T-helper 2 cell treated with Interferon-gamma antibody and Interleukin-4, amounts not matched to agents 5 μg/mL and 100 μg/mL, for 36 hours (primary cell): ENCODE measurements at regions not wholly inside any gene's neighbourhood (a gene's known extent, or its start where the extent isn't known, plus 50 kb on each side); places are given as distances from the start of the nearest gene placed in this dataset.

Experiments
- DNase-seq: peaks from one replicate; pipeline ENCODE4 v3.0.0; 2021; ENCODE audit warnings: low spot score
- H3K27ac Mint-ChIP-seq: one replicate; pipeline ENCODE4 v1.8.0; 2021; ENCODE audit warnings: mild to moderate bottlenecking, mixed read lengths
- H3K27me3 Mint-ChIP-seq: one replicate; pipeline ENCODE4 v1.8.0; 2021; ENCODE audit warnings: low read depth, mixed read lengths
- H3K36me3 Mint-ChIP-seq: one replicate; pipeline ENCODE4 v1.8.0; 2021; ENCODE audit warnings: low read depth, mixed read lengths
- H3K4me1 Mint-ChIP-seq: one replicate; pipeline ENCODE4 v1.8.0; 2021; ENCODE audit warnings: low read depth, mixed read lengths
- H3K4me3 Mint-ChIP-seq: one replicate; pipeline ENCODE4 v1.8.0; 2022; ENCODE audit warnings: mild to moderate bottlenecking, moderate library complexity, mixed read lengths
- H3K9me3 Mint-ChIP-seq: one replicate; pipeline ENCODE4 v1.8.0; 2021; ENCODE audit warnings: mixed read lengths

DNA sequence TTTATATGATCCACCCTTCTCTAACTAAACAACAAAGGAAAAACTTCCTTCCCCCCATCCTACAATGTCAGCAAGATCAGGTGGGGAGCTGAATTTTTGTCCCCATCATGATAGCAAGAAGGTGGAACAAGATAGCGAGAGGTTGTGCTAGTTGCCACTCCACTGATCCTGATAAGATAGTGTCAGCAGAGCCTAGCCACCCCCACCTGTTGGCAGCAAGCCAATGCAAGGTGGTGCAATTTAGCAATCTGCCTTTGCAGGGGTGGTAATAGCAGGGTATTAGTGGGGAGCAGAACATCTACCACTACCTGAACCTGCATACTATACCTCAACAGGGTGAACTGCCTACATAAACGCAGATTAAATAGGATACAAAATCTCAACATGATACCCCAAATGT lies 80.2 kb upstream of the MAMLD1 start:
- Mint-ChIP-seq H3K4me3 (no peak overlapping the region), H3K27me3 (no peaks in the 10 kb centered on the region), H3K36me3 (no peaks in the 10 kb centered on the region), H3K9me3 (no peaks in the 10 kb centered on the region), H3K4me1 (peaks cover 6% of the 10 kb centered on the region), H3K27ac (no peak overlapping the region)
- DNase-seq, result no peak

- no peaks in the 10 kb centered on the region for H3K9me3 Mint-ChIP-seq
- no peak for DNase-seq
- peaks cover 10% of the 10 kb centered on the region for H3K4me1 Mint-ChIP-seq
- H3K4me3 Mint-ChIP-seq, result no peak overlapping the region
- no peak overlapping the region for H3K27ac Mint-ChIP-seq
- H3K36me3 Mint-ChIP-seq, result no peaks in the 10 kb centered on the region
- peaks cover 7% of the 10 kb centered on the region for H3K27me3 Mint-ChIP-seq
Measured at GRCh38 chrX:150291014-150291413, 72.1 kb upstream of the MAMLD1 start.

GRCh38 chrX:150293311-150294013 lies 69.7 kb upstream of the MAMLD1 start:
- peaks cover 10% of the 10 kb centered on the region for H3K27me3 Mint-ChIP-seq
- H3K4me3 Mint-ChIP-seq, result no peak overlapping the region
- H3K27ac Mint-ChIP-seq, result no peak overlapping the region
- H3K4me1 Mint-ChIP-seq, result peaks cover 2% of the 10 kb centered on the region
- no peaks in the 10 kb centered on the region for H3K9me3 Mint-ChIP-seq
- no peaks in the 10 kb centered on the region for H3K36me3 Mint-ChIP-seq
- no peak for DNase-seq

DNA sequence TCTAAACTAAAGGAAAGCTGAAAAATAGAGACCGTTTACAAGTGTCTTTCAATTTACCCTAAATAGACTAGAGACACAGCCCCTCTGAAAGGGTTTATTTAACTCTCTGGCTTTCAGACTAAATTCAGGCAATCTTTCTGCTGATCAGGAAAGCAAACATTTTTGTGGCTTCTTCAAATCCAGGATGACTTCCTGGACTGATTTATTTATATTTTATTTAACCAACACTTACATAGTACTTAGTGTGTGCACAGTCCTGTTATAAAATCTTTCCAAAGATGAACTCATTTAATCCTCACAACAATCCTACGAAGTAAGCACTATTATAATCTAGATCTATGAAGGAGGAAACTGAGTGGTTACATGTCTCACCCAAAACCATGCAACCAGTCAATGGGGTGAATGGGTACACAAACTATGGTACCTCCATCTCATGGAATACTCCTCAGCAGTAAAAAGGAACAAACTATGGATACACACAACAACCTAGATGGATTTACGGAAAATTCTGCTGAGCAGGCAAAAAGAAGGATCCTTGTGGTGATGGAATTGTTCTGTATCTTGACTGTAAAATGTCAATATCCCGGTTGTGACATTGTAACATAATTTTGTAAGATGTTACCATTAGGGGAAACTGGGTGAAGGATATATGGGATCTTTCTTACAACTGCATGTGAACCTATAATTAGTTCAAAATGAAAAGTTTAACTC lies 64.1 kb upstream of the MAMLD1 start:
- Mint-ChIP-seq H3K9me3 (no peaks in the 10 kb centered on the region), H3K4me3 (no peak overlapping the region), H3K27ac (no peak overlapping the region), H3K36me3 (no peaks in the 10 kb centered on the region), H3K4me1 (no peaks in the 10 kb centered on the region), H3K27me3 (peaks cover 6% of the 10 kb centered on the region)
- DNase-seq, result no peak

DNA sequence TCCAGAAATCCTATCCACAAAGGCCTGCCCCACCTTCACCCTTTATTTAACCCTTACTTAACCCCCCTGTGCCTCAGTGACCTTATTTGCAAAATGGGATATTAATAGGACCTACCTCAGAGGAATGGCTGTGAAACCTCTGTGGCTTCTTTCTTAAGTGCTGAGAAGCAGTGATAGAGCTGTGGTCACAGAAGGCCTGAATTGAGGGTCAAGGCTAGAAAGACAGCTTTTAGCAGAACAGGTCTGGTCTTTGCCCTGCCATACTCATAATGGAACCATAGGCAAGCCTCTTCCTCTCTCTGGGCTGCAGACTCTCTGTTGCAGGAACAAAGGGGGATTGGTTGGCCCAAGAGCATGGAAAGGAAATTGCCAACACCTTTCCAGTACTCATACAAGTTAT lies 63.5 kb upstream of the MAMLD1 start:
- no peaks in the 10 kb centered on the region for H3K36me3 Mint-ChIP-seq
- H3K4me3 Mint-ChIP-seq, result no peak overlapping the region

GRCh38 chrX:150303386-150304097 lies 59.6 kb upstream of the MAMLD1 start:
- H3K4me3 Mint-ChIP-seq, result no peak overlapping the region
- H3K27me3 Mint-ChIP-seq, result peaks cover 4% of the 10 kb centered on the region
- DNase-seq, result no peak
- peaks cover 2% of the 10 kb centered on the region for H3K4me1 Mint-ChIP-seq
- no peak overlapping the region for H3K27ac Mint-ChIP-seq
- no peaks in the 10 kb centered on the region for H3K36me3 Mint-ChIP-seq
- no peaks in the 10 kb centered on the region for H3K9me3 Mint-ChIP-seq

More for the DNA sequence above, 63.5 kb upstream of the MAMLD1 start:
- Mint-ChIP-seq H3K4me1 (no peaks in the 10 kb centered on the region), H3K9me3 (no peaks in the 10 kb centered on the region), H3K27me3 (peaks cover 7% of the 10 kb centered on the region), H3K27ac (no peak overlapping the region)
- no peak for DNase-seq

- H3K4me1 Mint-ChIP-seq, result peaks cover 6% of the 10 kb centered on the region
- no peak for DNase-seq
- no peak overlapping the region for H3K4me3 Mint-ChIP-seq
- no peaks in the 10 kb centered on the region for H3K9me3 Mint-ChIP-seq
- H3K27me3 Mint-ChIP-seq, result peaks cover 4% of the 10 kb centered on the region
- H3K27ac Mint-ChIP-seq, result no peak overlapping the region
- H3K36me3 Mint-ChIP-seq, result no peaks in the 10 kb centered on the region
Measured at GRCh38 chrX:150306002-150306401, 57.1 kb upstream of the MAMLD1 start.

GRCh38 chrX:150308041-150308440 lies 55.1 kb upstream of the MAMLD1 start:
- H3K4me1 Mint-ChIP-seq, result peaks cover 6% of the 10 kb centered on the region
- peaks cover 4% of the 10 kb centered on the region for H3K27me3 Mint-ChIP-seq
- no peak overlapping the region for H3K27ac Mint-ChIP-seq
- H3K4me3 Mint-ChIP-seq, result no peak overlapping the region
- no peaks in the 10 kb centered on the region for H3K36me3 Mint-ChIP-seq
- H3K9me3 Mint-ChIP-seq, result no peaks in the 10 kb centered on the region
- no peak for DNase-seq

DNA sequence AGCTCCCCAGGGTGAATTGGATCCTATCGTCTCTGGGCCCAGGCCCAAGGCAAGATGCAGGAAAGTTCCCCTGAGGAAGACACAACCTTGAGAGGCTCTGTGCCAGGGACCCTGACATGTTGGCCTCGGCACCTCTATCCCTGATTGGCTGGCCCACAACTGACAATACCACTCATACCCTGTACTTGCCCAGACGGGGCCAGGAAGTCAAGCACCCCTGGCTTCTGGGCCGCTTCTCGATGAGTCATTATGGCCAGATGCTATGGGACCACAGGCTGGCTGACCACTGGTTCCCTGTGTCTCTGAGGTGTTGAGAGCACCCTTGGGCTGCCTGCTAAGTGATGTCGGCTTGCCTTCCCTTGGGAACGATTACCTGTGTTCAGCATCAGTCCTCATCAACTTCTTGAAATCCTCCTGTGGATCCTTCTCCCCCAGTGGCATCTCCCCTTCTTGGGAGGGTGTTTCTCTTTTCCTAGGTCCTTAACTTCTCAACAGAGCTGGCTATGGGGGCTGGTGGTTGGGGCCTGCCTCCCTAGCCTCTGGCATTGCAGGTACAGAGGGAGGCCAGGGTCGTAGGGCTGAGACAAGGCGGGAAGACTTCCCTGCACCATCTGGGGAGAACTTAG lies 54.5 kb upstream of the MAMLD1 start:
- Mint-ChIP-seq H3K27ac (no peak overlapping the region), H3K4me1 (peaks cover 6% of the 10 kb centered on the region)

DNA sequence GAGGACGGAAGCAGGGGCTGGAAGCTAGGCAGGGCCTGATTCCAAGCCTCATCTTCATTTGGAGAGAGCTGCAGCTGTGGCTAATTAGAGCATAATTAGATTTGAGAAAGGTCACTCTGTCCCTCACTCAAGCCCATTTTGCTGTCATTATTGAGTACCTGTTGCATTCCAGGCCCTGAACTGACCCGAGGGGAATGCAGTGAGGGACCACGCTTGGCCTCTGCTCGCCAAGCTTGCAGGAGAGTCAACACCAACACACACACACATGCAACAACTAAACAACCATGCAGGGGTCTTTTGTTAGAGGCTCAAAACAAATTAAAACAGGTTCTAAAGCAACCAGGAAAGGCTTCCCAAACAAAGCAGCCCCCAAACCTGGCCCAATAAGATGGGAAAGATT lies 52.7 kb upstream of the MAMLD1 start:
- Mint-ChIP-seq H3K4me1 (peaks cover 6% of the 10 kb centered on the region), H3K36me3 (no peaks in the 10 kb centered on the region), H3K9me3 (no peaks in the 10 kb centered on the region), H3K4me3 (no peak overlapping the region), H3K27ac (no peak overlapping the region), H3K27me3 (no peaks in the 10 kb centered on the region)
- DNase-seq, result no peak

More for the DNA sequence above, 54.5 kb upstream of the MAMLD1 start:
- Mint-ChIP-seq H3K9me3 (no peaks in the 10 kb centered on the region), H3K4me3 (no peak overlapping the region), H3K27me3 (peaks cover 4% of the 10 kb centered on the region), H3K36me3 (no peaks in the 10 kb centered on the region)
- no peak for DNase-seq

DNA sequence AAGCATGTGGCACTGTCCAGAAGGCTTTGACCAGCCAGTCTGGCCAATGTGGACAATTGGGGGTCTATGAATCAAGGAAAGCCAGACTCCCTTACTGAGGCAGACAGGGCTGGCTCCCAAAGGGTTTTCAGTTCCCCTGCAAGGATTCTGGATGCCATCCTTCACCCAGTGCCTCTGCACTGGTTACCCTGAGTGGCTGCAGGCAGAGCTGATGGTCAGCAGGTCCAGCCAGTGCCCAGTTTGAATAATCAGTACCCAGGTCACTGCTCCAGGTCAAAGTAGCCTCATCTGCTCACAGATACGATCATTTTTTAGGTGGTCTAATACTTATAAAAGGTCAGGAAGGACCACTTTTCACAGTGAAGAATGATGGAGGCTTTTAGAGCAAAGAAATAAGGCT lies 52.2 kb upstream of the MAMLD1 start:
- Mint-ChIP-seq H3K36me3 (no peaks in the 10 kb centered on the region), H3K4me3 (no peak overlapping the region), H3K4me1 (peaks cover 6% of the 10 kb centered on the region), H3K9me3 (no peaks in the 10 kb centered on the region), H3K27ac (no peak overlapping the region), H3K27me3 (no peaks in the 10 kb centered on the region)
- DNase-seq, result no peak

- no peak for DNase-seq
- Mint-ChIP-seq H3K9me3 (no peaks in the 10 kb centered on the region), H3K4me3 (no peak overlapping the region), H3K36me3 (no peaks in the 10 kb centered on the region), H3K4me1 (peaks cover 6% of the 10 kb centered on the region), H3K27me3 (no peaks in the 10 kb centered on the region), H3K27ac (no peak overlapping the region)
Measured at GRCh38 chrX:150312931-150313330, 50.2 kb upstream of the MAMLD1 start.
